OCI-LY1 (cell line): ENCODE measurements at regions not wholly inside any gene's neighbourhood (a gene's known extent, or its start where the extent isn't known, plus 50 kb on each side); places are given as distances from the start of the nearest gene placed in this dataset.

Experiments
- H2AFZ ChIP-seq: fragments of 200-600 bp; sonication (generic), shearing (Covaris generic); 2 replicates; pipeline ENCODE4 v1.6.0; 2014; ENCODE audit warnings: antibody characterized with exemption, mild to moderate bottlenecking, low read length
- H3F3A ChIP-seq: fragments of 200-600 bp; sonication (generic), shearing (Covaris generic); 2 replicates; pipeline ENCODE4 v1.6.0; 2014; ENCODE audit warnings: mild to moderate bottlenecking, antibody characterized with exemption, low read length, moderate library complexity; ENCODE audit not compliant: insufficient read depth
- H3K27ac ChIP-seq: fragments of 200-600 bp; sonication (generic); 2 replicates; pipeline ENCODE4 v1.5.1; 2014; ENCODE audit warnings: low read length, mixed run types, mild to moderate bottlenecking, low read depth; ENCODE audit not compliant: poor library complexity, severe bottlenecking
- H3K27me3 ChIP-seq: fragments of 200-600 bp; sonication (generic); 2 replicates; pipeline ENCODE4 v1.6.0; 2014; ENCODE audit warnings: antibody characterized with exemption, mild to moderate bottlenecking, low read length, moderate library complexity; ENCODE audit not compliant: insufficient read depth
- H3K36me3 ChIP-seq: fragments of 200-600 bp; sonication (generic); 2 replicates; pipeline ENCODE4 v1.6.1; 2014; ENCODE audit warnings: mild to moderate bottlenecking, antibody characterized with exemption, low read length, moderate library complexity, mixed read lengths; ENCODE audit not compliant: insufficient read depth
- H3K4me1 ChIP-seq: fragments of 200-600 bp; sonication (generic); 2 replicates; pipeline ENCODE4 v1.5.1; 2014; ENCODE audit warnings: mild to moderate bottlenecking, low read length, moderate library complexity; ENCODE audit not compliant: insufficient read depth, severe bottlenecking
- H3K4me2 ChIP-seq: fragments of 200-600 bp; sonication (generic), shearing (Covaris generic); 2 replicates; pipeline ENCODE4 v1.6.1; 2014; ENCODE audit warnings: low read length
- H3K4me3 ChIP-seq: fragments of 200-600 bp; sonication (generic); 2 replicates; pipeline ENCODE4 v1.5.1; 2014; ENCODE audit warnings: low read length, low read depth, mild to moderate bottlenecking, mixed read lengths; ENCODE audit not compliant: poor library complexity, severe bottlenecking
- H3K79me2 ChIP-seq: fragments of 200-600 bp; shearing (Covaris generic); 2 replicates; pipeline ENCODE4 v1.6.1; 2016; ENCODE audit warnings: mixed run types, low read length, mixed read lengths; ENCODE audit not compliant: insufficient read depth
- H3K9ac ChIP-seq: fragments of 200-600 bp; sonication (generic), shearing (Covaris generic); 2 replicates; pipeline ENCODE4 v1.6.1; 2014; ENCODE audit warnings: mild to moderate bottlenecking, low read length, mixed read lengths
- H3K9me2 ChIP-seq: fragments of 200-600 bp; sonication (generic), shearing (Covaris generic); 2 replicates; pipeline ENCODE4 v1.6.1; 2014; ENCODE audit warnings: low read depth, mild to moderate bottlenecking, low read length, mixed read lengths
- H3K9me3 ChIP-seq: fragments of 200-600 bp; shearing (Covaris generic); 2 replicates; pipeline ENCODE4 v1.6.1; 2014; ENCODE audit warnings: low read length, mixed read lengths
- H4K20me1 ChIP-seq: fragments of 200-600 bp; sonication (generic), shearing (Covaris generic); 2 replicates; pipeline ENCODE4 v1.6.0; 2016; ENCODE audit warnings: mild to moderate bottlenecking, low read length; ENCODE audit not compliant: insufficient read depth
- EZH2 ChIP-seq: fragments of 200-600 bp; sonication (generic), shearing (Covaris generic); IDR thresholded peaks from 2 replicates; pipeline ENCODE4 v1.8.0; 2017; ENCODE audit warnings: borderline replicate concordance, mixed run types, mild to moderate bottlenecking, antibody characterized with exemption, low read length, moderate library complexity, mixed read lengths
- TF ChIP-seq, protein P1 (sequence below): fragments of 200-600 bp; sonication (generic), shearing (Covaris generic); IDR thresholded peaks from 2 replicates; pipeline ENCODE4 v1.5.1; 2017; ENCODE audit warnings: mild to moderate bottlenecking, antibody characterized with exemption, low read length, moderate library complexity, mixed read lengths

DNA sequence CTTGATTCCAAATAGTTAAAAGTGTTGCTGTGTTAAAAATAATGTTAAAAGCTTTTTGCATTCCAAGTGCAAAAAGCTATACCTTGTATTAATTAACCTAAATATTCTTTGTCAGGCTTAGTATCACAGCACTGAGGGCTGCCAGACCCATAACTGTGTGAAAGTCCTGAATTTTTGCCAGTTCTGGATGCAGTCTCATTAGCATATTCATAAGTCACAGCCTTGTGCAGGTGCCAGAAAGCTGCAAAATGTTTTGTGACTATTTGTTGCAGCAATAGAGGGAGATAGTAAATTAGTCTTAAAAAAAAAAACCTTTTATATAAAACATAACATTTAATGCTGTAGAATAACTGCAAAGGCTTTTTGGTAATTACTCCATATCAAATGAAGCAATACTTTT lies 56.6 kb downstream of the SLITRK1 start:
- Histone ChIP-seq H3K9me3 (peaks cover 7% of the 10 kb centered on the region; the same call in 1 of the 2 replicates), H4K20me1 (no peaks in the 10 kb centered on the region), H3K4me3 (no peak overlapping the region), H3K36me3 (no peaks in the 10 kb centered on the region), H3K4me2 (no peak overlapping the region), H3F3A (no peaks in the 10 kb centered on the region), H3K27me3 (no peaks in the 10 kb centered on the region), H2AFZ (no peak overlapping the region), H3K4me1 (no peaks in the 10 kb centered on the region), H3K9ac (no peak overlapping the region), H3K79me2 (no peaks in the 10 kb centered on the region), H3K9me2 (no peaks in the 10 kb centered on the region; the same call in 1 of the 2 replicates), H3K27ac (no peak overlapping the region)
- no peak for TF ChIP-seq EZH2
- TF ChIP-seq, protein P1, sequence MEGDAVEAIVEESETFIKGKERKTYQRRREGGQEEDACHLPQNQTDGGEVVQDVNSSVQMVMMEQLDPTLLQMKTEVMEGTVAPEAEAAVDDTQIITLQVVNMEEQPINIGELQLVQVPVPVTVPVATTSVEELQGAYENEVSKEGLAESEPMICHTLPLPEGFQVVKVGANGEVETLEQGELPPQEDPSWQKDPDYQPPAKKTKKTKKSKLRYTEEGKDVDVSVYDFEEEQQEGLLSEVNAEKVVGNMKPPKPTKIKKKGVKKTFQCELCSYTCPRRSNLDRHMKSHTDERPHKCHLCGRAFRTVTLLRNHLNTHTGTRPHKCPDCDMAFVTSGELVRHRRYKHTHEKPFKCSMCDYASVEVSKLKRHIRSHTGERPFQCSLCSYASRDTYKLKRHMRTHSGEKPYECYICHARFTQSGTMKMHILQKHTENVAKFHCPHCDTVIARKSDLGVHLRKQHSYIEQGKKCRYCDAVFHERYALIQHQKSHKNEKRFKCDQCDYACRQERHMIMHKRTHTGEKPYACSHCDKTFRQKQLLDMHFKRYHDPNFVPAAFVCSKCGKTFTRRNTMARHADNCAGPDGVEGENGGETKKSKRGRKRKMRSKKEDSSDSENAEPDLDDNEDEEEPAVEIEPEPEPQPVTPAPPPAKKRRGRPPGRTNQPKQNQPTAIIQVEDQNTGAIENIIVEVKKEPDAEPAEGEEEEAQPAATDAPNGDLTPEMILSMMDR, result no peak

DNA sequence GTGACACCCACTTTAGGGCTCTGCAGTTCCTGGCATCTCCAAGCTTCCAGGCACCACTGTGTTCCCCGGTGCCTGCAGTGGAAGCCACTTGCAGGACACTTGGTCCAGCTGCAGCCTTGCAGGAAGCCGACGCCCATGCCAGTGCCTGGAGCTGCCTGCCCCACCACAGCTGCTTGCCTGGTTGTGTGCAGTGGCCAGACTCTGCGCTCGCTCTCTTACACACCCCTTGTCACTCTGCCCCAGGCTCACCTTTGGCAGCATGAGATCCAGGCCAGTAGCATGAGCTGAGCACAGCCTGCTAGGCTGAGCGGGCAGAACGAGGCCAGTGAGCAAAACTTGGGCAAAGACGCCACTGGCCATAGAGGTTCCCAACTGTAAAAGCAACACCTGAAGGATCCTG lies 57.7 kb downstream of the SLITRK1 start:
- Histone ChIP-seq H3K4me1 (no peaks in the 10 kb centered on the region), H3K27ac (no peak overlapping the region), H3F3A (no peaks in the 10 kb centered on the region), H3K4me2 (no peak overlapping the region), H3K4me3 (no peak overlapping the region), H2AFZ (no peak overlapping the region), H3K9me3 (peaks cover 7% of the 10 kb centered on the region; the same call in 1 of the 2 replicates), H3K27me3 (no peaks in the 10 kb centered on the region), H3K36me3 (no peaks in the 10 kb centered on the region), H3K9ac (no peak overlapping the region), H4K20me1 (no peaks in the 10 kb centered on the region), H3K9me2 (no peaks in the 10 kb centered on the region; the same call in 1 of the 2 replicates), H3K79me2 (no peaks in the 10 kb centered on the region)
- TF ChIP-seq, protein P1, result no peak
- no peak for TF ChIP-seq EZH2

DNA sequence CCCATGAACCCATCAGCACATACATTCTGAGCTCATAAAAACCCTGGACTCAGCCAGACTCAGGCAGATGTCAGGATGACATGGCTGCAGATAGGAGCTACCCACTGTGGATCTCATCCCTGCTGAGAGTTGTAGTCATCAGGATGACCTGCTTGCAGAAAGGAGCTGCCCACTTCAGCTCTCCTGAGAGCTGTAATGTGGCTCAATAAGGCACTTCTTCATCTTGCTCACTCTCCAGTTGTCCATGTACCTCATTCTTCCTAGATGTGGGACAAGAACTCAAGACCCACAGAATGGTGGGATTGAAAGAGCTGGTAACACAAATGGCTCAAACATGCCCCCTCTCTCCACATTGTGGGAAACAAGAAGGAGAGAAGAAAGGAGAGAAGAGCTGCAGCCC lies 58.2 kb downstream of the SLITRK1 start:
- no peaks in the 10 kb centered on the region; the same call in 1 of the 2 replicates for H3K9me2 ChIP-seq
- H3K79me2 ChIP-seq, result no peaks in the 10 kb centered on the region
- H3F3A ChIP-seq, result no peaks in the 10 kb centered on the region
- H3K27me3 ChIP-seq, result no peaks in the 10 kb centered on the region
- H4K20me1 ChIP-seq, result no peaks in the 10 kb centered on the region
- H2AFZ ChIP-seq, result no peak overlapping the region
- no peak overlapping the region for H3K27ac ChIP-seq
- H3K4me3 ChIP-seq, result no peak overlapping the region
- H3K4me2 ChIP-seq, result no peak overlapping the region
- H3K36me3 ChIP-seq, result no peaks in the 10 kb centered on the region
- no peaks in the 10 kb centered on the region for H3K4me1 ChIP-seq
- peaks cover 7% of the 10 kb centered on the region; the same call in 1 of the 2 replicates for H3K9me3 ChIP-seq
- TF ChIP-seq EZH2, result no peak
- TF ChIP-seq, protein P1, result no peak
- no peak overlapping the region for H3K9ac ChIP-seq
